GM12891 (cell line): ENCODE measurements at regions not wholly inside any gene's neighbourhood (a gene's known extent, or its start where the extent isn't known, plus 50 kb on each side); places are given as distances from the start of the nearest gene placed in this dataset.

ENCODE experiments used
- DNase-seq: peaks from one replicate; pipeline ENCODE4 v3.0.0; 2011; ENCODE audit warnings: low spot score; ENCODE audit not compliant: insufficient read length
- FAIRE-seq: peaks from 2 replicates; lab custom pipeline; 2011; peaks lifted over from hg19 to GRCh38; lab: Jason Lieb, UNC
- PAX5 ChIP-seq: IDR thresholded peaks from 2 replicates; pipeline ENCODE4 v1.6.1; 2011; ENCODE audit warnings: low read length, moderate library complexity, mild to moderate bottlenecking; ENCODE audit not compliant: insufficient read depth, severe bottlenecking
- POLR2A ChIP-seq: IDR thresholded peaks from 2 replicates; pipeline ENCODE4 v1.6.1; 2011; ENCODE audit warnings: low read depth, low read length, control low read depth
- POLR2AphosphoS5 ChIP-seq: IDR thresholded peaks from 2 replicates; pipeline ENCODE4 v1.6.1; 2011; ENCODE audit warnings: low read depth, low read length, control low read depth
- POU2F2 ChIP-seq: IDR thresholded peaks from 2 replicates; pipeline ENCODE4 v1.6.1; 2011; ENCODE audit warnings: low read depth, mild to moderate bottlenecking, control low read depth, low read length, moderate library complexity
- SPI1 ChIP-seq: IDR thresholded peaks from 2 replicates; pipeline ENCODE4 v1.6.1; 2011; ENCODE audit warnings: low read depth, low read length, control low read depth
- TAF1 ChIP-seq: IDR thresholded peaks from 2 replicates; pipeline ENCODE4 v1.6.1; 2011; ENCODE audit warnings: low read depth, low read length, control low read depth

DNA sequence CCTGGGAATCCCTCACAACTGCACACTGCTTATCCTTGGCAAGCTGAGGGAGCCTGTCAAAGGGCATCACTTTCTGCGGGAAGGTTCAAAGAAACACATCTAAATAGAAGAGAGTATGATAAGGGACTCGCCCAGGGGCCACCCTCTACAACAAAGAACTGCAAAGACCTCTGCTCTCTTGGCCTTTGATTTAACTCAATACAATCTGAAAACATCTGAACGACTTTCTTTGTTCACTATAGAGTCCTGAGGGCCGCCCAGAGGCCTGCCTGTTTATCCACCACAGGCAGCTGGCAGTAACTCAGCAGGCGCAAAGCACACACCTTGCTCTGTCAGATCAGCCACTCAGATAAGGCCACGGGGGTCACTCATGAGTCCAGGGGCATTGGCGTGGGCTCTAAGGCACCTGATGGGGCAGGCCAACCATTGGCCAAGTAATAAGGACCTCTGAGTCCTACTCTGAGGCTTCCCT is 139.3 kb downstream of the UNC5CL start:
- TF ChIP-seq POLR2AphosphoS5 (no peak), PAX5 (no peak), SPI1 (no peak), POLR2A (no peak), TAF1 (no peak)
- no peak for FAIRE-seq
- DNase-seq, result no peak

DNA sequence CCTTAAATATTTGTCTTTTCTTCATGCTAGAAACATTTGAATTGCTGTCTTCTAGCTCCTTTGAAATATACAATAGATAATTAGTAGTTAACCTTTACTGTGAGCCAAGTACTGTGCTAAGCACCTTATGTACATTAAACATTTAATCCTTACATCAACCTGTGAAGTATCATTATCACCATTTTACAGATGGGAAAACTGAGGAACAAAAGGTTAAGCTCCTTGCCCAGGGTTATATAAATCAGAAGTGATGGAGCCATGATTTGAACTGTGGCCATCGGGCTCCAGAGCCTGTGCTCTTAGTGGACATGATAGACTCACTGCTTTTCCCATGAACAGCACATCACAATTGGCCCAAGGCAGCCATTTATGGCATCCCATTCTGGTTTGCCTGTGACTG is 140.9 kb downstream of the UNC5CL start:
- TF ChIP-seq SPI1 (no peak), POU2F2 (no peak), POLR2AphosphoS5 (no peak), TAF1 (no peak), POLR2A (no peak), PAX5 (no peak)
- FAIRE-seq (no peak), DNase-seq (no peak)

DNA sequence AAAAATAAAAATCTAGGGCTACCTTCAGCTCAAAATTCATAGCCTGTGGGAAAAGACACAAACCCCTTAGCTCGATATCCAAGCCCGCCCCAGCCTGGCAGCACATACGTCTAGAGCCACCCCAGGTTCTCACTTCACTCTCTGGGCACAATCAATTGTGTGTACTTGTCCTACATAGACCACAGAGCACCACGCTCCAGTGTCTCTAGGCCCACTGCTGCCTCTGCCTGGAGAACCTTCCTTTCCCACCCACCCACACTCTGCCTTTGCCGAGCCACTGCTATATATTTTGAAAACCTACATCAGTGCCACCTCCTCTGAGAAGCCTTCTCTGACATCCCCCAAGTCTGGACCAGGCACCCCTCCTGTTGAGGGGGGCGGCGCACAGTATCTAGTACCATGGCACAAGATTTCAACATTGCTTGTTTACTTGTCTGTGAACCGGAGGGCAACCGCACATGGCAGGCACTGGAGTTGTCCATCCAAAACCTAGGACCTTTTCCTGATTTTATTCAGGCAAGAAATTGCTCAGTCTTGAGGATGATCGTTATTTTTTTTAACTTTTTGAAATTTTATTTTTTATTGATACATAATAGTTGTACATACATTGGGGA is 141.5 kb downstream of the UNC5CL start:
- no peak for FAIRE-seq
- TF ChIP-seq POU2F2, result no peak
- TF ChIP-seq PAX5, result no peak
- no peak for TF ChIP-seq POLR2A
- TF ChIP-seq POLR2AphosphoS5, result no peak
- TF ChIP-seq TAF1, result no peak
- TF ChIP-seq SPI1, result no peak
- DNase-seq, result no peak

DNA sequence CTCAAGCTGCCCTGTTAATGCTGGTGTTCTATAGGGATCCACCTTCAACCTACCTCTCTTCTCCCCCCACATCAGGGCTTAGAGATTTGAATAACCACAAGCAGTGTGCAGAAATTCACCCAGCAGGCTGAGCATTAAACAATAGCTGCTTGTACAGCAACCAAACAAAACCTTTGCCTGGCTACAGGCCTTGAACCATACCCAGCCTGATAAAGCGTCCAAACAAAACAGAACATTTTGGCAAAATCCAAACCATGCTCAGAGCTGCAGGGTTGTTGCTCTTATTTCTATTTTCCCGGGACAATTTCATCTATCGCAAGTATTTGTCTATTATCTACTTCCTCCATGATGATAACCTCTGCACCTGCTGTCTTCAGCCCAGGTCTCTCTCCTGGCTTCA is 142.3 kb downstream of the UNC5CL start:
- DNase-seq, result no peak
- no peak for TF ChIP-seq TAF1
- TF ChIP-seq POLR2A, result no peak
- no peak for TF ChIP-seq PAX5
- no peak for TF ChIP-seq POU2F2
- no peak for TF ChIP-seq SPI1
- FAIRE-seq, result no peak

DNA sequence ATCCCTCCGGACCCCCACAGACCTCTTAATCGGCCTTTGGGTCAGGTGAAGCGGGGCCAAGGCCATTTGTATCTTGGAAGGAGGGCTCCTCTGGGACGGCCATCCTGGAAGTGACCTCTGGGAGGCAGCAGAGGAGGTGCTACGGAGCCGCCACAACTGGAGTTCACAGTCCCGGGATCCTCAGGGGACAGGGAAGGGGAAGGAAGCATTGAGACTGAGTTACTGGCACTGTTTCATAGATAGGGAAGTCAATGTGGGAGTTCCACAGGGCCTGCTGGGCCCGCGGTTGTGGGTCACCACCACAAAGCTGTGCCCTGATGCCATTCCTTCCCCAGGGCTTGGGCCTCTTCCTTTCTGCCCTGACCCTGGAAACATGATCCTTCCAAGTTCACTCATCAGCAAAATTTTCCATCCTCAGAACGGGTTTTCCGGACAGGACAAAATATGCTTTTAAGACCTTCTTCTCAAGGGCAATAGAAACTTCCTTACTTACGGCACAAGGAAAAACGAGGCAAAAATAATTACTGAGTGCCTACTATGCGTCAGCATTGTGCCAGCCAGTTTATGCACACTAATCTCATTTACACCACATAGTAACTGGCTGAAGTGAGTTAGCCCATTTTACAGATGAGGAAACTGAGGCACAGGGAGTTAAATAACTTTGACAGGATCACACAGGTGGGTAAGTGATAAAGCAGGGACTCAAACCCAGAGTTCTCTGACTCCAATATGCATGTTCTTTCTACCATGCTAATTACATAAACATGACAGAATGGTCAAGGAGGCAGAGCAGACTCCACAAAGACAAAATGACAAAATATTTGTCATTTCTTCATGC is 143.8 kb downstream of the UNC5CL start:
- DNase-seq (no peak), FAIRE-seq (no peak)
- TF ChIP-seq POLR2AphosphoS5, result no peak
- TF ChIP-seq SPI1, result no peak
- TF ChIP-seq POU2F2, result no peak
- TF ChIP-seq POLR2A, result no peak
- no peak for TF ChIP-seq PAX5
- no peak for TF ChIP-seq TAF1

- DNase-seq, result no peak
- TF ChIP-seq SPI1 (no peak), TAF1 (no peak), POU2F2 (no peak), PAX5 (no peak)
- FAIRE-seq, result no peak
Measured at GRCh38 chr6:40893021-40893420, 146.0 kb downstream of the UNC5CL start.

DNA sequence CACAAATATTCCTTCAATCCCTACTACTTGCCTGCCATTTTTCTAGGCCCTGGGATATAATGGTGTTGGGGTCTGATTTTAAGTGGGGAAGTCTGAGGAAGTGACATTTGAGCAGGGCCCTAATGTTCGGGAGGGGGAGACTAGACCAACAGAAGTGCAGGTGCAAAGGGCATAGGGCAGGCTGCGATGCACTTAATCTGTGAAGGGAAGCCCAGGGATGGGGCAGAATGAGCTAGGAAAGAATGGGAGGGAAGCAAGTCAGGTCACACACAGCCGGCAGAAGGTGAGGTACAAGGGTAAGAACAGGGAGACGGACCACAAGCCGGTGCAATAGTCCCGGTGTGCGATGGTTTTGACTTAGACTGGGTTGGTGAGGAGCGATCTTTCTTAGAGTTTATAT is 146.8 kb downstream of the UNC5CL start:
- TF ChIP-seq SPI1 (no peak), POLR2A (no peak), POLR2AphosphoS5 (no peak), PAX5 (no peak), POU2F2 (no peak), TAF1 (no peak)
- FAIRE-seq (no peak), DNase-seq (no peak)

DNA sequence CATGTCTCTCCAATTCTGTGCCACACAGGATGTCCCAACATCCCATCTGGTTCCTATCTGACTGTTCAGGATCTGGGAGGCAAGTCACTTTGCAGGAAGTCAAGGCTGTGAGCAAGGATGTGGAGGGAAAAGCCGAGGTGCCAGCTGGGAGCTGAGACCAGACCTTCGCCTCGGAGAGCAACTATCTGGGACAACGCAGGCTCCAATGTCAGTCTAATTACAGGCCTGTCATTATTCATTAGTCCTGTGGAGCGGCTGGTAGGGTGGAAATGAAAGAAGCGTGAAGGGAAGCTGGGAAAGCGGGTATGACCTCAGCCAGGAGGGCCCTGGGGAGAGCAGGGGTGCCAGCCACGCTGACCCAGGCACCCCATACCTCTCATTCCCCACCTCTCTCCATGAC is 147.3 kb downstream of the UNC5CL start:
- TF ChIP-seq PAX5 (no peak), POU2F2 (no peak), TAF1 (no peak), SPI1 (no peak), POLR2AphosphoS5 (no peak), POLR2A (no peak)
- FAIRE-seq, result no peak
- no peak for DNase-seq

DNA sequence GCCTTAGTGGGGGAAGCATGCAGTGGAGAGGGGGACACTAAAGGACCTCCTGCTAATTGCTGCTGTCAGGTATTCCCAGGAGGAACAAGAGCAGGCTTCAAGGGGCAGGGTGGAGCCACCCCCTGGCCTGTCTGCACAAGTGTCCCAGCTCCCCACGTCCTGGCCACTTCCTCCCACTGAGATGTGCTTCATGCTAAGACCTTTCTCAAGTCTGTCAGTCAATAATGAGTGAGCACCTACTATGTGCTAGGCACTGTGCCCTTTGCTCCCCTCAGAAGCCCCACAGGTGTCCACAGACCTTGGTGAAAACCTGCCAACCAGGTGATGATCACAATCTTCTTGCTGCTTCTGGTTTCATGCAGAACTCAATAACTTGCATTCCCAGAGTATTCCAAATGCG is 147.9 kb downstream of the UNC5CL start:
- FAIRE-seq (no peak), DNase-seq (no peak)
- no peak for TF ChIP-seq POLR2AphosphoS5
